Endothelial cell (in vitro differentiated cells): ENCODE measurements at regions not wholly inside any gene's neighbourhood (a gene's known extent, or its start where the extent isn't known, plus 50 kb on each side); places are given as distances from the start of the nearest gene placed in this dataset.

Experiments used
- DNase-seq: peaks from one replicate; pipeline ENCODE4 v3.0.0; 2021; ENCODE audit warnings: low spot score
- H3K27ac Mint-ChIP-seq: one replicate; pipeline ENCODE4 v1.8.0; 2021; ENCODE audit warnings: mixed read lengths, inconsistent platforms; ENCODE audit not compliant: unreplicated experiment
- H3K27me3 Mint-ChIP-seq: one replicate; pipeline ENCODE4 v1.8.0; 2021; ENCODE audit warnings: mild to moderate bottlenecking, moderate library complexity, mixed read lengths, inconsistent platforms; ENCODE audit not compliant: unreplicated experiment
- H3K36me3 Mint-ChIP-seq: one replicate; pipeline ENCODE4 v1.8.0; 2021; ENCODE audit warnings: mild to moderate bottlenecking, low read depth, mixed read lengths, inconsistent platforms; ENCODE audit not compliant: unreplicated experiment
- H3K4me1 Mint-ChIP-seq: one replicate; pipeline ENCODE4 v1.8.0; 2021; ENCODE audit warnings: mild to moderate bottlenecking, mixed read lengths, inconsistent platforms; ENCODE audit not compliant: unreplicated experiment
- H3K4me3 Mint-ChIP-seq: one replicate; pipeline ENCODE4 v1.8.0; 2021; ENCODE audit warnings: mild to moderate bottlenecking, mixed read lengths, inconsistent platforms; ENCODE audit not compliant: unreplicated experiment
- H3K9me3 Mint-ChIP-seq: one replicate; pipeline ENCODE4 v1.8.0; 2021; ENCODE audit warnings: mixed read lengths, inconsistent platforms; ENCODE audit not compliant: unreplicated experiment
- CTCF ChIP-seq: fragments of 200-600 bp; sonication (generic); IDR thresholded peaks from one replicate; pipeline ENCODE4 v1.5.0; 2021; ENCODE audit warnings: antibody characterized with exemption; ENCODE audit not compliant: unreplicated experiment

GRCh38 chr3:86748015-86748414, 242.9 kb downstream of the VGLL3 start:
- H3K9me3 Mint-ChIP-seq: no peaks in the 10 kb centered on the region
- no peak for DNase-seq

GRCh38 chr3:86744051-86744450, 246.9 kb downstream of the VGLL3 start:
- Mint-ChIP-seq H3K4me3 (no peak overlapping the region), H3K27ac (no peak overlapping the region), H3K27me3 (no peaks in the 10 kb centered on the region), H3K9me3 (no peaks in the 10 kb centered on the region), H3K4me1 (no peaks in the 10 kb centered on the region), H3K36me3 (no peaks in the 10 kb centered on the region)
- no peak for DNase-seq
- TF ChIP-seq CTCF: no peak

More at GRCh38 chr3:86748015-86748414, 242.9 kb downstream of the VGLL3 start:
- Mint-ChIP-seq H3K27me3 (peaks cover 1% of the 10 kb centered on the region), H3K27ac (no peak overlapping the region), H3K4me3 (no peak overlapping the region), H3K36me3 (no peaks in the 10 kb centered on the region), H3K4me1 (no peaks in the 10 kb centered on the region)
- TF ChIP-seq CTCF: no peak

GRCh38 chr3:86743233-86743632, 247.7 kb downstream of the VGLL3 start:
- no peak for DNase-seq
- Mint-ChIP-seq H3K4me3 (no peak overlapping the region), H3K4me1 (no peaks in the 10 kb centered on the region), H3K27ac (no peak overlapping the region), H3K27me3 (no peaks in the 10 kb centered on the region), H3K9me3 (no peaks in the 10 kb centered on the region), H3K36me3 (no peaks in the 10 kb centered on the region)
- TF ChIP-seq CTCF: no peak

- H3K4me1 Mint-ChIP-seq: no peaks in the 10 kb centered on the region
- TF ChIP-seq CTCF: no peak
- no peaks in the 10 kb centered on the region for H3K27me3 Mint-ChIP-seq
- H3K4me3 Mint-ChIP-seq: no peak overlapping the region
- H3K9me3 Mint-ChIP-seq: no peaks in the 10 kb centered on the region
- DNase-seq: no peak
- H3K27ac Mint-ChIP-seq: no peak overlapping the region
- no peaks in the 10 kb centered on the region for H3K36me3 Mint-ChIP-seq
These were observed 250.2 kb downstream of the VGLL3 start for GRCh38 chr3:86740751-86741150.

GRCh38 chr3:86739244-86739643, 251.7 kb downstream of the VGLL3 start:
- H3K27ac Mint-ChIP-seq: no peak overlapping the region
- no peaks in the 10 kb centered on the region for H3K4me1 Mint-ChIP-seq
- H3K9me3 Mint-ChIP-seq: no peaks in the 10 kb centered on the region
- no peaks in the 10 kb centered on the region for H3K36me3 Mint-ChIP-seq
- TF ChIP-seq CTCF: no peak
- H3K4me3 Mint-ChIP-seq: no peak overlapping the region
- H3K27me3 Mint-ChIP-seq: no peaks in the 10 kb centered on the region
- no peak for DNase-seq
